ENCODE measurements at regions not wholly inside any gene's neighbourhood (a gene's known extent, or its start where the extent isn't known, plus 50 kb on each side); places are given as distances from the start of the nearest gene placed in this dataset.

DNA sequence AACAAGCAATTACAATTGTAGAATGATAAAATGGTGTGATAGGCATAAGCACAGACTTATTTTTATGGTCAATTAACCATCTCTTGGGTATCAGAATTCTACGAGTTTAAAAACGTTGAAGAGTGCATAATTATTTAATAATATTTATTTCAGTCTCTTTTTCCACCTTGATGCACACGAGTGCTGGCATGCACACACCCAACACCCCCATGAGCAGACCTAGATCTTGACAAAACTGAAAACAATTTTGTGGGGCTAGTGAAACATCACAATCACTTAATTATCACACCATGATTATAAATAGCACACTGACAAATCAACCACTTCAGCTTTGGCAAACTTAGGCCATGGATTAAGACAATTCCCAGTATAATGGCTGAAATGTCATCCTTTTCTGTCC, 61.0 kb upstream of the RFC3 start:
- Histone ChIP-seq H3K27me3 (ENCODE audit: control insufficient read depth, insufficient read depth, low read length) (no peaks in the 10 kb centered on the region), H3K9ac (ENCODE audit: low read depth, low read length) (no peak overlapping the region), H3K27ac (ENCODE audit: low read depth, low read length) (no peak overlapping the region), H3K9me3 (ENCODE audit: control insufficient read depth, insufficient read depth, low read length) (no peaks in the 10 kb centered on the region), H3K36me3 (ENCODE audit: control insufficient read depth, insufficient read depth, low read length) (no peaks in the 10 kb centered on the region), H3K4me1 (ENCODE audit: control insufficient read depth, insufficient read depth, low read length) (no peaks in the 10 kb centered on the region), H3K4me3 (ENCODE audit: low read depth, low read length) (no peak overlapping the region)

DNA sequence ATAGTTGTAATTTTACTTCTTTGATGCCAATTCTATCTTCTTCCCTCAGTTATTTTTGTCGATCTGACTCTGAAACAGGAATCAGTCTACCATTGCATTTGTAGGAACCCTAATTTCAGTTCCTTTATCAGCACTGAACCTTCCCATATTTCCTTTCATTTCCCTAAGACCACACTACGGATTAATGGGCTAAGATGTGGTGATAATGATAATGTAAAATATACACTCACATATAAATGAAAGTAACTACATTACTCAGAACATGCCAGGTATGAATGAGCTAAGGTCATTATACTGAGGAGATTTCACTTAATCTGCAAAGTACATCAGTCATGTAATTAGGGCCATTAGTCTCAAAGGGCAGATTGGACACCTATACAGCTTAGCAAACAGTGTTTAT, 60.2 kb upstream of the RFC3 start:
- no peaks in the 10 kb centered on the region for H3K4me1 ChIP-seq (ENCODE audit: control insufficient read depth, insufficient read depth, low read length)
- no peak overlapping the region for H3K9ac ChIP-seq (ENCODE audit: low read depth, low read length)
- no peak overlapping the region for H3K27ac ChIP-seq (ENCODE audit: low read depth, low read length)
- no peaks in the 10 kb centered on the region for H3K27me3 ChIP-seq (ENCODE audit: control insufficient read depth, insufficient read depth, low read length)
- no peaks in the 10 kb centered on the region for H3K36me3 ChIP-seq (ENCODE audit: control insufficient read depth, insufficient read depth, low read length)
- H3K4me3 ChIP-seq (ENCODE audit: low read depth, low read length): no peak overlapping the region
- H3K9me3 ChIP-seq (ENCODE audit: control insufficient read depth, insufficient read depth, low read length): no peaks in the 10 kb centered on the region

GRCh38 chr13:33758113-33758512, 59.8 kb upstream of the RFC3 start:
- Histone ChIP-seq H3K4me1 (ENCODE audit: control insufficient read depth, insufficient read depth, low read length) (no peaks in the 10 kb centered on the region), H3K9ac (ENCODE audit: low read depth, low read length) (no peak overlapping the region), H3K27me3 (ENCODE audit: control insufficient read depth, insufficient read depth, low read length) (no peaks in the 10 kb centered on the region), H3K9me3 (ENCODE audit: control insufficient read depth, insufficient read depth, low read length) (no peaks in the 10 kb centered on the region), H3K4me3 (ENCODE audit: low read depth, low read length) (no peak overlapping the region), H3K36me3 (ENCODE audit: control insufficient read depth, insufficient read depth, low read length) (no peaks in the 10 kb centered on the region), H3K27ac (ENCODE audit: low read depth, low read length) (no peak overlapping the region)

DNA sequence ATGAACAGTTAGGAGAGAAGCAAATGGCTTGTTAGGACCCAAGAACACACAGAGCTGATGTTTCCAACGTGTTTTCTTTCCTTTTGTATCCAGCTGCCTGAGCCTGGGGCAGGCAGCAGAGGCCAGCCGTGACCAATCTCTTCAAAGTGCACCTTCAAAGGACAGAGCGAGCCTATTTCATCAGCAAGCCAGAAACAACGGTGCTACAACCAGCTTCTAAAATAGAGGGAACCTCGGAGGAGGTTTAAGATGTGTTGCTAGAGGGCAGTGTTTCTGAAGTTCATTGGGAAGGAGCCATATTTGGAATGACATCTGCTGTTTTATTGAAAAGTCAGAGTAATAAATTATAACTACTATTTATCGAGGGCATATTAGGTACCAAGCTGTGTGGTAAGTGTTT, 56.2 kb upstream of the RFC3 start:
- no peak overlapping the region for H3K4me3 ChIP-seq (ENCODE audit: low read depth, low read length)
- H3K27ac ChIP-seq (ENCODE audit: low read depth, low read length): no peak overlapping the region
- no peaks in the 10 kb centered on the region for H3K4me1 ChIP-seq (ENCODE audit: control insufficient read depth, insufficient read depth, low read length)
- no peaks in the 10 kb centered on the region for H3K27me3 ChIP-seq (ENCODE audit: control insufficient read depth, insufficient read depth, low read length)
- H3K9me3 ChIP-seq (ENCODE audit: control insufficient read depth, insufficient read depth, low read length): no peaks in the 10 kb centered on the region
- no peak overlapping the region for H3K9ac ChIP-seq (ENCODE audit: low read depth, low read length)
- no peaks in the 10 kb centered on the region for H3K36me3 ChIP-seq (ENCODE audit: control insufficient read depth, insufficient read depth, low read length)

- Histone ChIP-seq H3K9ac (ENCODE audit: low read depth, low read length) (no peak overlapping the region), H3K27ac (ENCODE audit: low read depth, low read length) (no peak overlapping the region), H3K27me3 (ENCODE audit: control insufficient read depth, insufficient read depth, low read length) (no peaks in the 10 kb centered on the region), H3K9me3 (ENCODE audit: control insufficient read depth, insufficient read depth, low read length) (no peaks in the 10 kb centered on the region), H3K4me1 (ENCODE audit: control insufficient read depth, insufficient read depth, low read length) (no peaks in the 10 kb centered on the region), H3K36me3 (ENCODE audit: control insufficient read depth, insufficient read depth, low read length) (no peaks in the 10 kb centered on the region), H3K4me3 (ENCODE audit: low read depth, low read length) (no peak overlapping the region)
Observed at GRCh38 chr13:33763021-33763420, 54.9 kb upstream of the RFC3 start.

GRCh38 chr13:33764716-33765115, 53.2 kb upstream of the RFC3 start:
- Histone ChIP-seq H3K4me3 (ENCODE audit: low read depth, low read length) (no peak overlapping the region), H3K27ac (ENCODE audit: low read depth, low read length) (no peak overlapping the region), H3K4me1 (ENCODE audit: control insufficient read depth, insufficient read depth, low read length) (no peaks in the 10 kb centered on the region), H3K36me3 (ENCODE audit: control insufficient read depth, insufficient read depth, low read length) (no peaks in the 10 kb centered on the region), H3K9me3 (ENCODE audit: control insufficient read depth, insufficient read depth, low read length) (no peaks in the 10 kb centered on the region), H3K9ac (ENCODE audit: low read depth, low read length) (no peak overlapping the region), H3K27me3 (ENCODE audit: control insufficient read depth, insufficient read depth, low read length) (no peaks in the 10 kb centered on the region)

GRCh38 chr13:33766329-33767123, 51.4 kb upstream of the RFC3 start:
- no peak overlapping the region for H3K4me3 ChIP-seq (ENCODE audit: low read depth, low read length)
- H3K36me3 ChIP-seq (ENCODE audit: control insufficient read depth, insufficient read depth, low read length): no peaks in the 10 kb centered on the region
- no peaks in the 10 kb centered on the region for H3K4me1 ChIP-seq (ENCODE audit: control insufficient read depth, insufficient read depth, low read length)
- H3K27me3 ChIP-seq (ENCODE audit: control insufficient read depth, insufficient read depth, low read length): no peaks in the 10 kb centered on the region
- no peak overlapping the region for H3K27ac ChIP-seq (ENCODE audit: low read depth, low read length)
- H3K9me3 ChIP-seq (ENCODE audit: control insufficient read depth, insufficient read depth, low read length): no peaks in the 10 kb centered on the region
- no peak overlapping the region for H3K9ac ChIP-seq (ENCODE audit: low read depth, low read length)

DNA sequence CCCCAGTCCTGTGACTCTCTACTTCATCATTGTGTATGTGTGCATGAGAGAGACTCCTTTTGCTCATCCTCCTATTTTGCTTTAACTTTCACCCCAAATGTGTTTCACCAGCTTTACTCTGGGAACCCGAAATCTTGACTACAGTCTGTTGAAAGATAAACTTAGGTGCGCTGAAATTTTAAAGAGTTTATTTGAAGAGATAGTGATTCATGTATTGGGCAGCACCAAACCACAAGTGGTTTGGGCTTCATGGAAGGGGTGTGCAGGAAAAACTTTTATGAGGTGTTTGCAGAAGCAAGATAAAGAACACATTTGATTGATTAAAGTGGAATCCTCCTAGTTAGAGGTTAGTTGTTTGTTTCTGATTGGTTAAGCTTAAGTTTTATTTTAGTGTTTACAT, 50.8 kb upstream of the RFC3 start:
- Histone ChIP-seq H3K4me3 (ENCODE audit: low read depth, low read length) (no peak overlapping the region), H3K27ac (ENCODE audit: low read depth, low read length) (no peak overlapping the region), H3K9me3 (ENCODE audit: control insufficient read depth, insufficient read depth, low read length) (no peaks in the 10 kb centered on the region), H3K36me3 (ENCODE audit: control insufficient read depth, insufficient read depth, low read length) (no peaks in the 10 kb centered on the region), H3K27me3 (ENCODE audit: control insufficient read depth, insufficient read depth, low read length) (no peaks in the 10 kb centered on the region), H3K9ac (ENCODE audit: low read depth, low read length) (no peak overlapping the region), H3K4me1 (ENCODE audit: control insufficient read depth, insufficient read depth, low read length) (no peaks in the 10 kb centered on the region)

Measured in HUES48 (cell line).